ENCODE measurements at regions not wholly inside any gene's neighbourhood (a gene's known extent, or its start where the extent isn't known, plus 50 kb on each side); places are given as distances from the start of the nearest gene placed in this dataset.

- H3K4me3 Mint-ChIP-seq = no peak overlapping the region
- ChIA-PET POLR2A (no interaction called here), CTCF (no interaction called here)
- H3K36me3 Mint-ChIP-seq (ENCODE audit: low read depth) = no peaks in the 10 kb centered on the region
- intact Hi-C loops (cut with micrococcal nuclease) = no loop called here
- TF ChIP-seq, protein P1, sequence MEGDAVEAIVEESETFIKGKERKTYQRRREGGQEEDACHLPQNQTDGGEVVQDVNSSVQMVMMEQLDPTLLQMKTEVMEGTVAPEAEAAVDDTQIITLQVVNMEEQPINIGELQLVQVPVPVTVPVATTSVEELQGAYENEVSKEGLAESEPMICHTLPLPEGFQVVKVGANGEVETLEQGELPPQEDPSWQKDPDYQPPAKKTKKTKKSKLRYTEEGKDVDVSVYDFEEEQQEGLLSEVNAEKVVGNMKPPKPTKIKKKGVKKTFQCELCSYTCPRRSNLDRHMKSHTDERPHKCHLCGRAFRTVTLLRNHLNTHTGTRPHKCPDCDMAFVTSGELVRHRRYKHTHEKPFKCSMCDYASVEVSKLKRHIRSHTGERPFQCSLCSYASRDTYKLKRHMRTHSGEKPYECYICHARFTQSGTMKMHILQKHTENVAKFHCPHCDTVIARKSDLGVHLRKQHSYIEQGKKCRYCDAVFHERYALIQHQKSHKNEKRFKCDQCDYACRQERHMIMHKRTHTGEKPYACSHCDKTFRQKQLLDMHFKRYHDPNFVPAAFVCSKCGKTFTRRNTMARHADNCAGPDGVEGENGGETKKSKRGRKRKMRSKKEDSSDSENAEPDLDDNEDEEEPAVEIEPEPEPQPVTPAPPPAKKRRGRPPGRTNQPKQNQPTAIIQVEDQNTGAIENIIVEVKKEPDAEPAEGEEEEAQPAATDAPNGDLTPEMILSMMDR (IDR thresholded peaks at IDR 0.05) = no peak
- no peaks in the 10 kb centered on the region for H3K4me1 Mint-ChIP-seq
- DNase-seq = no peak
- H3K27me3 Mint-ChIP-seq = no peaks in the 10 kb centered on the region
- H3K27ac Mint-ChIP-seq = no peak overlapping the region
- no peaks in the 10 kb centered on the region for H3K9me3 Mint-ChIP-seq
- no peak for ATAC-seq (ENCODE audit: low read depth)
These were observed 157.2 kb upstream of the NFIA start for GRCh38 chr1:60924964-60925798.

DNA sequence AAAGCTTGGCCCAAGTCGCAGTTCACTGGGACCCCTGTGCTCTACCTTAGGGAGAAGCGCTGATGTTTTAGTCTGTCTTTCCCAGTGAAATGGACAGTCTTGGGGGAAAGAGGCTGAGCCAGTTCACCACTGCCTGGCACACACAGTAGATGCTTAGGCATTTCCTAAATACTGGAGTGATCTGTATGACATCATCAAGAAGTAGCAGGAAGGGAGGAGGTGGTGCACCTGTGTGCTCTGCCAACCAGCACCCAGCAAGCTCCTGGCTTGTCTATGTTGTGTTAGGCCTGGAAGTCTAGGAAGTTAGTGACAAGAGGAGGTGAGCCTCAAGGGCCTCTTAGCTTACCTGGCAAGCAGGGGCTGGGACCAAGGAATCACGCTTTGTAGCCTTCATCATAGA, 158.2 kb upstream of the NFIA start:
- CTCF ChIA-PET = no interaction called here
- no peaks in the 10 kb centered on the region for H3K36me3 Mint-ChIP-seq (ENCODE audit: low read depth)
- no peaks in the 10 kb centered on the region for H3K27me3 Mint-ChIP-seq
- ATAC-seq (ENCODE audit: low read depth) (no peak), DNase-seq (no peak)
- POLR2A ChIA-PET = no interaction called here
- H3K4me3 Mint-ChIP-seq = no peak overlapping the region
- intact Hi-C loops (cut with micrococcal nuclease) = no loop called here
- TF ChIP-seq, protein P1 (IDR thresholded peaks at IDR 0.05) = no peak
- no peaks in the 10 kb centered on the region for H3K9me3 Mint-ChIP-seq
- H3K4me1 Mint-ChIP-seq = no peaks in the 10 kb centered on the region
- H3K27ac Mint-ChIP-seq = no peak overlapping the region

- Mint-ChIP-seq H3K27ac (no peak overlapping the region), H3K9me3 (no peaks in the 10 kb centered on the region), H3K4me3 (no peak overlapping the region), H3K27me3 (no peaks in the 10 kb centered on the region), H3K4me1 (no peaks in the 10 kb centered on the region), H3K36me3 (ENCODE audit: low read depth) (no peaks in the 10 kb centered on the region)
- DNase-seq = no peak
- no peak for ATAC-seq (ENCODE audit: low read depth)
- ChIA-PET POLR2A (no interaction called here), CTCF (no interaction called here)
- intact Hi-C loops (cut with micrococcal nuclease) = no loop called here
- TF ChIP-seq, protein P1 (IDR thresholded peaks at IDR 0.05) = no peak
These were observed 158.8 kb upstream of the NFIA start for GRCh38 chr1:60923389-60924087.

DNA sequence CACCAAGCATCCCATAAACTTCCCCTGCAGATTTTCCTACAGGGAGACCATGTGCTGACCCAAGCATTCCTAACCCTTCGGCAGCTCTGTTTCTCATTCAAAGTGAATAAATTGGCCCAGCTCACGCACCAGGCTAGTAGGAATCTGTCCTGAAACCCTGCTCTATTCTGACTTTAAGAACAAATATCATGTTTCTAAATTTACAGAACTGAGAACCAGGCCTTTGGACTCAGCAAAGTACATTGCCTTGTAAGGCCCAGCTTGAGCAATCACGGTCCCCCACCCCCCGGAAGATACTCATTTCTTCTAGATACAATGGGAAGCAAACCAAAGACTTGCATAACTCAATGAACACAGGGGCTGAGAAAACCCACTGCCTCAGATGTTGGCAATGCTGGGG, 160.1 kb upstream of the NFIA start:
- TF ChIP-seq, protein P1 (IDR thresholded peaks at IDR 0.05) = no peak
- POLR2A ChIA-PET = no interaction called here
- ATAC-seq (ENCODE audit: low read depth) = no peak
- Mint-ChIP-seq H3K9me3 (no peaks in the 10 kb centered on the region), H3K27ac (no peak overlapping the region), H3K27me3 (no peaks in the 10 kb centered on the region), H3K4me1 (no peaks in the 10 kb centered on the region), H3K36me3 (ENCODE audit: low read depth) (no peaks in the 10 kb centered on the region), H3K4me3 (no peak overlapping the region)
- DNase-seq = no peak
- intact Hi-C loops (cut with micrococcal nuclease) = no loop called here
- CTCF ChIA-PET = no interaction called here

GRCh38 chr1:60921175-60921574, 161.2 kb upstream of the NFIA start:
- ChIA-PET POLR2A (interaction anchor here (0.6 kb wide), 1 partner anchor 869 kb away, joined by 13 read pairs; no protein-coding TSS in a partner anchor), CTCF (no interaction called here)
- TF ChIP-seq, protein P1 (IDR thresholded peaks at IDR 0.05) = no peak
- H3K27ac Mint-ChIP-seq = no peak overlapping the region
- no peaks in the 10 kb centered on the region for H3K9me3 Mint-ChIP-seq
- no peaks in the 10 kb centered on the region for H3K36me3 Mint-ChIP-seq (ENCODE audit: low read depth)
- intact Hi-C loops (cut with micrococcal nuclease) = no loop called here
- H3K4me3 Mint-ChIP-seq = no peak overlapping the region
- H3K27me3 Mint-ChIP-seq = no peaks in the 10 kb centered on the region
- H3K4me1 Mint-ChIP-seq = no peaks in the 10 kb centered on the region
- no peak for ATAC-seq (ENCODE audit: low read depth)
- DNase-seq = no peak
